ENCODE measurements at regions not wholly inside any gene's neighbourhood (a gene's known extent, or its start where the extent isn't known, plus 50 kb on each side); places are given as distances from the start of the nearest gene placed in this dataset.

DNA sequence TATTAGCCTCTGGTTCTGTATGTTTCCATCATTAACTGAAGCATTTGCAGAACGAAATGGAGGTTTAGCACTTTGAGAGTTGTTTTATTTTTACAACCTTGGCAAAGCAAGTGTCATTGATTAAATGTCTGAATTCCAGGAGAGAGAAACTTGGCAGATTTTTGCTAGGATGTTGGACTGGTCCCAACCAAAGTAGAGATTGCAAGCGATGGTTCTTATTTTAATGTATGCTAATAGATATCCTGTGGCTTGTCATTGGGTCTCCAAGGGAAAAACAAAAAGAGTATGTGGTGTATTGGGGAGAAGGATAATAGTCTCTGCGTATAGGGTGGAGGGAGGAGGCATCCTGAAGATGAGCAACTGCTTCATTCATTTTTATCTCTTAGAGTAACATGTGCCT lies 457.2 kb upstream of the RUNX1 start:
- no peaks in the 10 kb centered on the region for H3K9me3 ChIP-seq
- intact Hi-C loops (cut with DNase I) = loop anchor here in 3 of 10 donors (5.0 to 10.0 kb wide), 2 partner anchors 612 to 614 kb away; no protein-coding TSS in a partner anchor
- H3K4me3 ChIP-seq = no peak overlapping the region
- TF ChIP-seq CTCF (IDR thresholded peaks at IDR 0.05) (no peak), POLR2A (IDR thresholded peaks at IDR 0.05) (no peak)
- H3K4me1 ChIP-seq = peaks cover 0 to 66% (median 0%) of the 10 kb centered on the region in 12 donors
- H3K27ac ChIP-seq = no peak overlapping the region
- WGBS, 4 donors = 26 to 28% (median 27%) methylated on average over 3 of the region's 3 CpGs
- no peak for DNase-seq
- H3K27me3 ChIP-seq = peaks cover 0 to 27% (median 4%) of the 10 kb centered on the region in 9 donors
- ATAC-seq = no peak
- no peaks in the 10 kb centered on the region for H3K36me3 ChIP-seq

DNA sequence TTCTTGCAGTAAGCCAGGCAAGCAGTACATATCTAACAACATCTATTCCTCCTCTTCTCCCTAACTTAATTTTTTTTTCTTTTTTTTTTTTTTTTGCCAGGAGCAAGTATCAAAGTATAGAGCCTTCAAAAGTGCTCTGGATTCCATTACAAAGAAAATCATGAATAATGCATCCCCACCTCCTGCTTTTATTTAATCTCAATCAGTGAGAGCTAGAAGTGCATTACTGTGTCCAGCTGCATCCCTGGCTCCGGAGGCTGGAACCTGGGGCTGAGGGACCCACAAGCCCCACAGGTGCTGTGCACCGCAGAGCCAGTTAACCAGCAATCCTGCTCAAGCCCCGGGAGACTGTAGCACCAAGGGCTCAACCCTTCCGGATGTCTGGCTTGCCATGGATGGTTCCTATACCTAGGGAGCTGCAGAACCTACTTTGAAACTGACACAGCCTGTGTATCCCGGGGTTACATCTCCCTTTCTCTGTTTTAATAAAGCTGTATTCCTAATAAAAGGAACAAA lies 455.9 kb upstream of the RUNX1 start:
- no peaks in the 10 kb centered on the region for H3K9me3 ChIP-seq
- H3K4me3 ChIP-seq = no peak overlapping the region
- no peaks in the 10 kb centered on the region for H3K36me3 ChIP-seq
- TF ChIP-seq POLR2A (IDR thresholded peaks at IDR 0.05) (no peak), CTCF (IDR thresholded peaks at IDR 0.05) (no peak)
- ATAC-seq (no peak), DNase-seq (no peak)
- H3K4me1 ChIP-seq = peaks cover 0 to 60% (median 0%) of the 10 kb centered on the region in 12 donors
- intact Hi-C loops (cut with DNase I) = loop anchor here in 3 of 10 donors (5.0 to 10.0 kb wide), 2 partner anchors 610 to 613 kb away; no protein-coding TSS in a partner anchor
- peak overlapping the region in 3 of 12 donors; percentile 4 to 89 (median 64) for H3K27ac ChIP-seq
- H3K27me3 ChIP-seq = peaks cover 0 to 27% (median 4%) of the 10 kb centered on the region in 9 donors
- WGBS, 4 donors = 58 to 69% (median 62%) methylated on average over 4 to 5 of the region's 5 CpGs

- peak overlapping the region in 6 of 12 donors; percentile 31 to 89 (median 62) for H3K27ac ChIP-seq
- H3K9me3 ChIP-seq = no peaks in the 10 kb centered on the region
- ATAC-seq (no peak), DNase-seq (no peak)
- H3K4me1 ChIP-seq = peaks cover 0 to 56% (median 0%) of the 10 kb centered on the region in 12 donors
- peaks cover 0 to 24% (median 3%) of the 10 kb centered on the region in 9 donors for H3K27me3 ChIP-seq
- WGBS, 4 donors = 43 to 48% (median 46%) methylated on average over 6 of the region's 6 CpGs
- no peak overlapping the region for H3K4me3 ChIP-seq
- no peak for TF ChIP-seq POLR2A (IDR thresholded peaks at IDR 0.05)
- TF ChIP-seq CTCF (IDR thresholded peaks at IDR 0.05) = no peak
- no peaks in the 10 kb centered on the region for H3K36me3 ChIP-seq
- intact Hi-C loops (cut with DNase I) = loop anchor here in 1 of 10 donors (10.0 kb wide), 1 partner anchor 609 kb away; no protein-coding TSS in a partner anchor
These were observed 455.2 kb upstream of the RUNX1 start for GRCh38 chr21:35504277-35504676.

- H3K36me3 ChIP-seq = no peaks in the 10 kb centered on the region
- H3K4me3 ChIP-seq = no peak overlapping the region
- intact Hi-C loops (cut with DNase I) = loop anchor here in 1 of 10 donors (10.0 kb wide), 1 partner anchor 609 kb away; no protein-coding TSS in a partner anchor
- peaks cover 0 to 22% (median 0%) of the 10 kb centered on the region in 9 donors for H3K27me3 ChIP-seq
- 12 to 25% (median 19%) methylated on average over 5 of the region's 5 CpGs for WGBS, 4 donors
- H3K4me1 ChIP-seq = peaks cover 0 to 50% (median 0%) of the 10 kb centered on the region in 12 donors
- H3K9me3 ChIP-seq = no peaks in the 10 kb centered on the region
- ATAC-seq = peak in 3 of 4 donors; percentile 58 to 81 (median 75)
- DNase-seq = peak in 3 of 5 donors; percentile 29 to 36 (median 33)
- no peak for TF ChIP-seq CTCF (IDR thresholded peaks at IDR 0.05)
- no peak for TF ChIP-seq POLR2A (IDR thresholded peaks at IDR 0.05)
- peak overlapping the region in 7 of 12 donors; percentile 31 to 89 (median 60) for H3K27ac ChIP-seq
These were observed 454.6 kb upstream of the RUNX1 start for GRCh38 chr21:35503671-35504070.

Measured in heart left ventricle (tissue), 16 donors.